ENCODE measurements at regions not wholly inside any gene's neighbourhood (a gene's known extent, or its start where the extent isn't known, plus 50 kb on each side); places are given as distances from the start of the nearest gene placed in this dataset.
"Not testable (repeated sequence)": the region's sequence is repeated elsewhere in the genome, so short reads cannot be mapped to it uniquely, and the experiment has no call there.

DNA sequence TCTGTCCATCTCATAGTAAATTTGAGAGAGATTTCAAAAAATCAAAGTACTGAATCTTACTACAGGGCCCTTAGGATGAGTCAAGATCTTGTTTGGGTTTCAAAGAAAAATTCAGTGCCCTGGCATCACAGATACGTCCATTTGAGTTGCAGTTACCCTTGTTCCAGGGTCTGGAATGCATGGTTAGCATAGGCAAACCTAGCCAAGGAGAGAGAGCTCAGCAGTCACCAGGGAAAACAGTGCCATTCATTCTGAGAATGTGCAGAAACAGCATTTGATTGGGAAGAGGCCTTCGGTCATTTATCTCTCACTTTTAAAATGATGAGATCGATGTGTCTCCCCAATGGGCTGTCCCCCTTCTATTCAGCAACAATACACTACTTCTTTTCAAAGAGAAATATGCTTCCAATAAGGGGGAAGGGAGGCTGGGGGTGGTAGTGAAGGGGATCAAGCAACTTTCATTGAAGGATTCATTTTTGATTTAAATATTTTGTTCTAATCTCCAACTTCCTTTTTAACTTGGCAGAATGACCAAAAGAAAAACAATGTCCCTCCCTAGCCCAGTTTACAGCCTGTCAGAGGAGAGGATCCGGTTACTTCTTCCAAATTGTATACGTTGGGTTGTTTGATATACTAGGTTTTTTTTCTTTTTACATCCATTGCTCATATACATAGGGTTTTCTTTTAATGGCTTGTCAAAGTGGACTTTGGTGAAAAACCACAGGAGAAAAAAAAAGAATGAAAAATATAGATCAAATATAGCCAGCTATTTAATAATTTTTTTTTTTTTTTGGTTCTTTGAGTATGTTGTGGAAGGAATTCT, 491.1 kb downstream of the CCDC171 start:
- Mint-ChIP-seq H3K9me3 (no peaks in the 10 kb centered on the region), H3K27ac (no peak overlapping the region), H3K4me3 (no peak overlapping the region), H3K4me1 (ENCODE audit: low read depth) (no peaks in the 10 kb centered on the region), H3K27me3 (ENCODE audit: low read depth) (no peaks in the 10 kb centered on the region), H3K36me3 (ENCODE audit: low read depth) (no peaks in the 10 kb centered on the region)

DNA sequence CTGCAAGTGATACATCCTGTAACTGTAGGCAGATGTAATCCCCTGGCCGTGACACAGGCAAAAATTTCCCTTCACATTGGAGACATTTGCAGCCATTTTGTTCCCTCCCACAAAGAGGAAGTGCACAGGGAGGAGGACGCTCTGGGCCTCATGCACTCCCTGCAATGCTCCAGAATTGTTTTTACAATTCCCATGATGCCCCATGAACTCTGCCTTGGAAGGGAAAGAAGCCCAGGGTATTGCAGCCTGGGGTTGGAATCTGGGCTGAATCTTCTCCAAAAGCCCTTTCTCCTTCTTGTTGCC, 491.7 kb downstream of the CCDC171 start:
- H3K27me3 Mint-ChIP-seq (ENCODE audit: low read depth) = no peaks in the 10 kb centered on the region
- H3K4me3 Mint-ChIP-seq = no peak overlapping the region
- no peak overlapping the region for H3K27ac Mint-ChIP-seq
- H3K36me3 Mint-ChIP-seq (ENCODE audit: low read depth) = no peaks in the 10 kb centered on the region
- H3K4me1 Mint-ChIP-seq (ENCODE audit: low read depth) = no peaks in the 10 kb centered on the region
- no peaks in the 10 kb centered on the region for H3K9me3 Mint-ChIP-seq

DNA sequence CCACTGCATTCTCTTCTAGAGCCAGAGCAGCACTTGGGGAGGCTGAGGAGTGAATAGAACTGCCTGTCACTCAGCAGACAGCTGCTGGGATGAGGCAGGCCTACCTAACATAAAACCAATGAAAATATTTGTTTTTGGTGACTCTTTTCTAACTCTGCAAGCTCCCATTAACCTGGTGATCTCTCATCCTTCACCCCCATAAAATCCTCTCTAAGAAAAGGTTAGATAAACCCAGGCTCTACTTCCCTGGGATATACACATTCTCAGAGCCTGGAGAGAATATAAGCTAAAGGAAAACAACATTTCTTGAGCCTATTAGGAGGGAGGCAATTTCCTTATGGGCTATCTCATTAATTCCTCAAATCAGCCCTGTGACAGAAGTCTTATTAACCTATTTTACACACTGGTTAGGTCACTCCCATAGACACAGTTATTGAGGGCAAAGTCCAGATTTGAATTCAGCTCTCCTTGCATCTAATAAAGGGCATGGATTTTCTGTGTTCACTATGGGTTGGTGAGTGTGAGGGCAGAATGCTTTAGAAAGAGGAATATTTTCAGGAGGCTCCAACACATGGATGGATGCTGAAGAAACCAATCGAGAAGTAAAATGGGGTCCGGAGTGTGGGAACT, 492.9 kb downstream of the CCDC171 start:
- Mint-ChIP-seq H3K36me3 (ENCODE audit: low read depth) (no peaks in the 10 kb centered on the region), H3K27me3 (ENCODE audit: low read depth) (no peaks in the 10 kb centered on the region), H3K27ac (no peak overlapping the region), H3K9me3 (no peaks in the 10 kb centered on the region), H3K4me1 (ENCODE audit: low read depth) (no peaks in the 10 kb centered on the region), H3K4me3 (no peak overlapping the region)

DNA sequence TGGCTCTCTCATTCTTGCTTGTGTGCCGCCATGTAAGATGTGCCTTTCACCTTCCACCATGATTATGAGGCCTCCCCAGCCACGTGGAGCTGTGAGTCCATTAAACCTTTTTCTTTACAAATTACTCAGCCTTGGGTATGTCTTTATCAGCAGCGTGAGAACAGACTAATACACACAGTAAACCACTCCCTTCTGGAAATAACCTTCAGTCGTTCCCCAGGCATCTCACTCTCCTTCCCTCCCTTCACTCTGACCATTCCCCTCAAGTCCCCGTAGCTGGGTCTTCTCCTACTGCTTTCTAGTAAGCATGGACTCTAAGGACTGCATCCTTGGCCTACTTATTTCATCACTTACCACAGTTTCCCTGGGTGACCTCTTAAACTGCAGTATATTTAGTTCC, 493.9 kb downstream of the CCDC171 start:
- no peaks in the 10 kb centered on the region for H3K27me3 Mint-ChIP-seq (ENCODE audit: low read depth)
- no peaks in the 10 kb centered on the region for H3K9me3 Mint-ChIP-seq
- H3K4me3 Mint-ChIP-seq = no peak overlapping the region
- H3K27ac Mint-ChIP-seq = no peak overlapping the region
- H3K4me1 Mint-ChIP-seq (ENCODE audit: low read depth) = no peaks in the 10 kb centered on the region
- H3K36me3 Mint-ChIP-seq (ENCODE audit: low read depth) = no peaks in the 10 kb centered on the region

DNA sequence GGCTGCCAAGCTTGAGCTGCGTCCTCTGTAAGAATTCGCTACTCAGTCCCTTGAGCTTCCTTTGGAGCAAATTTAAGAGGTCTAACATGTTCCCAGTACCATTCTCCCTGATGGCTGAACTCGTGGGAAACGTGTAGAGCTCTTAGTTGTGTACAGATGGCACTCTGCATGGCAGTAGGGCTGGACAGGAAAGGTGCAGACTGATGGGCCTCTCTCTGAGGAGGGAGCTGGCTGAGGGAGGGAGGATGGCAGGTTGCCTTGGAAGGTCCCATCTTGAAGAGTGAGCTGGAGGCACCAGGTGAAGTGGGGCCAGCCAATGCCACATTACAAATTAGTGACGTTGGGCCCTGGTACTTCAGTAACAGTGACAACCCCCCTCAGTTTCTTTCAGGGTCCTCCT, 495.3 kb downstream of the CCDC171 start:
- H3K27ac Mint-ChIP-seq = no peak overlapping the region
- H3K27me3 Mint-ChIP-seq (ENCODE audit: low read depth) = no peaks in the 10 kb centered on the region
- no peaks in the 10 kb centered on the region for H3K9me3 Mint-ChIP-seq
- no peaks in the 10 kb centered on the region for H3K4me1 Mint-ChIP-seq (ENCODE audit: low read depth)
- no peaks in the 10 kb centered on the region for H3K36me3 Mint-ChIP-seq (ENCODE audit: low read depth)
- no peak overlapping the region for H3K4me3 Mint-ChIP-seq

DNA sequence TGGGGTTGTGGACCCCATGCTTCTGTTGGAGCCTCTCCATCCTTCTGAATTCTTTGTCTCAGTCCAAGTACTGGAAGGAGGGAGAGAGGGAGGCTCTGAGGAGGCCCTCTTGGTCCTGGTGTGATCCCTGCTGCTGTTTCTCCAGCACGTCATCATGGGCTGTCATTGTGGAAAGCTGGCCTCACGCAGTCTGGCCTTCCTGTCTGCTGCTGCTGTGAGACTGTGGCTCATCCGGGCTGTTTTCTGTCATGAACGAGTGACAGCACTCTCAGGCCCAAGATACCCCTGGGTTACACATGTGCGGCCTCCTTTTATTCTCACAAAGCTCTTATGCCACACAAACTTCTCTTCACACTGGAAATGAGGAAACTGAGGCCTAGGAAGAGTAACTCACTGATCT, 499.3 kb downstream of the CCDC171 start:
- H3K27me3 Mint-ChIP-seq (ENCODE audit: low read depth) = no peaks in the 10 kb centered on the region

DNA sequence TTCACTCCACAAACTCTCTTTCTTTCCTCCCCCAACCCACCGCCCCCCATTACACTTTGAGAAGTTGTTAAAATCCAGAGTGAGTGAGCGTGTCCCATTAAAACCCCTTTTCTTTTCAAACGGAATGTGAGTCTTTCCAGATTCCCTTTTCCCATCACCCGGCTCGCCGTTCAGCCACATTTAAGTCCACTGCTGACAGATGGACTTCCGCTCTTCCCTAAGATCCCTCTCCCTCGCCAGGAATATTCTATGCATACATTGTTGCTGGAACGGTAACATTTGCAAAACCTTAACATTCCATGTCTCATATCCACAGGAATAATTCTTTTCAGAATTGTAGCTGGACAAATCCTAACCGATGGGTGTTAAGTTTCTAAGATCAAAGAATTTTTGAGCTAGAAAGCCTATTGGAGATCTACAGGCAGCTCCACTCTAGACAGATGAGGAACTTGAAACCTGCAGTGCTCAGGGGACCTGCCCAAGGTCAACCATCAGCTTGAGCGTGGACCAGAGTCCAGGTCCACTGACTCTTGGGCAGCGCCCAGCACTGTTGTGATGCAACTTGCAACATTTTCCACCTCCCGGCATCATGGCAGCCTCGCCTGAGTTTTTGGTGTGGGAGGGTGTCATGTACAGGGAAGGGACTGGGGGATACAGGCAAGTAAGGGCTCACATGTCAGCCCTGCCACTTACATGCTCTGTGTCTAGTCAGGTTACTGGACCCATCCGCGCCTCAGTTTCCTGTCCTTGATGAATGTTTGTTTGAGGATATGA, 500.1 kb downstream of the CCDC171 start:
- H3K36me3 Mint-ChIP-seq (ENCODE audit: low read depth) = no peaks in the 10 kb centered on the region
- no peaks in the 10 kb centered on the region for H3K27me3 Mint-ChIP-seq (ENCODE audit: low read depth)
- H3K27ac Mint-ChIP-seq = no peak overlapping the region
- no peaks in the 10 kb centered on the region for H3K9me3 Mint-ChIP-seq
- H3K4me1 Mint-ChIP-seq (ENCODE audit: low read depth) = peaks cover under 1% of the 10 kb centered on the region
- H3K4me3 Mint-ChIP-seq = no peak overlapping the region

More for the DNA sequence above, 499.3 kb downstream of the CCDC171 start:
- no peak overlapping the region for H3K4me3 Mint-ChIP-seq
- H3K36me3 Mint-ChIP-seq (ENCODE audit: low read depth) = no peaks in the 10 kb centered on the region
- no peaks in the 10 kb centered on the region for H3K9me3 Mint-ChIP-seq
- no peaks in the 10 kb centered on the region for H3K4me1 Mint-ChIP-seq (ENCODE audit: low read depth)
- H3K27ac Mint-ChIP-seq = no peak overlapping the region

DNA sequence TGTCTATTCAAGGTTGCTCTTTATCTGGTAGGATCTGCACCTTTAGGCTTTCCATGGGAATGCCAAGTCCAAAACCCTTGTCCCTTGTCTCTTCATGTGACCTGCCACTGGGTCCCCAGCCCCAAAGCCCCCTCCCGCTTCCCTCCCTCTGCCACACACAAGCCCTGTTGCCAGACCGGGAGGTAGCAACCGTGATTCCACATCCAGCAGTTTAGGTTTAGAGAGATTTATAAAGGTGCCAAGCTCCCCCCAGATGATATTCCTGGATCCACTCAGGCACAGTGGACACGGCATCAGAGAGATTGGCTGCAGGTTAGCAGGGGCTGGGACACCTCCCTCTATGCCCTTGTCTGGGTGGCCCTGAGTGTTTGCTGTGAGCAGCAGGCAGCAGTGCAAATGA, 504.7 kb downstream of the CCDC171 start:
- Mint-ChIP-seq H3K36me3 (ENCODE audit: low read depth) (no peaks in the 10 kb centered on the region), H3K27me3 (ENCODE audit: low read depth) (no peaks in the 10 kb centered on the region), H3K4me1 (ENCODE audit: low read depth) (peaks cover 7% of the 10 kb centered on the region), H3K9me3 (peaks cover 4% of the 10 kb centered on the region), H3K27ac (no peak overlapping the region), H3K4me3 (no peak overlapping the region)

DNA sequence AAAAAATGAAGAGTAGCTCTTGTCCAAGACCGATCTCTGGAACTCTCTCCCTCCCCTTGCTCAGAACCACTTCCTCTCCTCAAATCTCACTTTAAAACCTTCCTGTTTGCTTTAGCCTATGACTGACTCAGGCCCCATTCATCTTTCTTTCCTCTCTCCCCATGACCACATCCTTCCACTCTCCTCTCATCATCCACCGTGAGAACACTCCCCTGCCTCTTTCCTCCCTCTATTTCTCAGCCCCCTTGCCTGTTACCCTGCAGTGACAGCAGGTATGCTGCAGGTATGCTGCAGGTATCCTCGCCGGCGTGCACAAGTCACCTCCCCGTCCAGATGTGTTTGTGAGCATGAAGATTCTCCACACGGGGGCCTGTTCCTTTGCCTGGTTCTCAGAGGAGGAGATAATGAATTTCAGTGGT, 505.3 kb downstream of the CCDC171 start:
- H3K4me3 Mint-ChIP-seq = no peak overlapping the region
- no peak overlapping the region for H3K27ac Mint-ChIP-seq
- H3K36me3 Mint-ChIP-seq (ENCODE audit: low read depth) = no peaks in the 10 kb centered on the region

DNA sequence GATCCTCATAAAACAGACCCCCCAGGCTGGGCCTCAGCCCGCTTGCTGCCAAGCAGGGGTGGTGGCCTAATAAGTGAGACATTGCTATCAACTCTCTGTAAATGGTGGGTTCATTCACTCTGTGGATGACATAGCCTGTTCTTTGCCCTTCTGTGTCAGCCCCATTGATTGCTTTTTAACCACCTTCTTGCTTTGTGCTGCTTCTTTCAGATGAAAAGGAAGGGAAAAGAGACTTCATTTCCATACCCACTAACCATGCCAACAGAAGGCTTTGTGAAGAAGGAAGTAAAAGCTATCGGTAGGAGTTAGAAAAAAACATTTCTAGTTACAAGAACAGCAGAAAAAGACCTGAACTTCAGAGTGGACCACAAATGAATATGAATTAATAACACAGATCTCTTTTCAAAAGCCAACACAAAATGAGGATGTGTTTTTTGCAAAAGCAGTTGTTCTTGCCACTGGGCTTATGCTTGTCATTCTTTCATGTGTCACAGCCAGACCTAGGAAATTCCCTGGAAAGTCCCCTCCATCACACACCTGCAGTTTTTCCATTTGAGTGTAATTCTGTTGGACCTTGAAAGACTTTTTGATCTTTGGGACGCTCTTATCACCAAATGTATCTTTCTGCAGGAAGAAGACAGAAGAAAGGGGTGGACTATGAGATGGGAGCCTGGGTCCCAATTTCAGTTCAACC, 507.7 kb downstream of the CCDC171 start:
- Mint-ChIP-seq H3K27ac (peak overlapping the region; percentile 55), H3K36me3 (ENCODE audit: low read depth) (no peaks in the 10 kb centered on the region), H3K4me1 (ENCODE audit: low read depth) (peaks cover 7% of the 10 kb centered on the region), H3K4me3 (no peak overlapping the region), H3K27me3 (ENCODE audit: low read depth) (no peaks in the 10 kb centered on the region), H3K9me3 (peaks cover 4% of the 10 kb centered on the region)

More for the DNA sequence above, 505.3 kb downstream of the CCDC171 start:
- Mint-ChIP-seq H3K4me1 (ENCODE audit: low read depth) (peaks cover 7% of the 10 kb centered on the region), H3K9me3 (peaks cover 4% of the 10 kb centered on the region), H3K27me3 (ENCODE audit: low read depth) (no peaks in the 10 kb centered on the region)

DNA sequence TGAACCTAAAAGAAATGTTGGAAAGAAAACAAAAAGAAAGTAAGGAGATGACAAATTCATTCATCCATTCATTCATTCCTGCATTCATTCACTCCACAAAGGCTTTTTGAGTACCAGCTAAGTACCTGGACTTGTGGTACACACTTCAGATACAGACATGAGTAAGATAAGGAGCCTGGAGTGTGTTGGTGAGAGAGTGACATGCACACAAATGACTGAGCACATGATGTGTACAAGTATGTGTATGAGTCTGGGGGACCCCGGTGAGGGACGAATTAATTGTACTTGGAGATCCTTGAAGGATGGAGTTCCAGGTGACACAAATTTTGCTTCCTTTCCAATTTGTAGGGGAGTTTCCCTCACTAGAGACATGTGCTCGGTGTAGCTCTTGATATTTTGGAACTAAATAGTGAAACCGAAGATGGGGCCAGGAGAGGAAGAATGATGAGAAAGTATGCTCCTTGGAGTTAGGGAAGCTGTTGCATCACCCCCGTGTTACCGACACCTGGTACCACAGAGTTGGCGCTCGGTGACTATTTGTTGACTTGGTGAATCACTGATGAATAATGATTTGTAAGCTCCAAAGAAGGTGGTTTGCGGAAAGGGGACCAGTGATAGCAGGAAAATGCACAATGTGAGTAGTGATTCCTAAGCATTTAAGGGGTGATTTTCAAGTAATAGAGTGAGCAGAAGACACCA, 509.8 kb downstream of the CCDC171 start:
- Mint-ChIP-seq H3K4me3 (no peak overlapping the region), H3K9me3 (peaks cover 7% of the 10 kb centered on the region), H3K4me1 (ENCODE audit: low read depth) (peaks cover 7% of the 10 kb centered on the region), H3K36me3 (ENCODE audit: low read depth) (no peaks in the 10 kb centered on the region), H3K27ac (no peak overlapping the region), H3K27me3 (ENCODE audit: low read depth) (no peaks in the 10 kb centered on the region)

DNA sequence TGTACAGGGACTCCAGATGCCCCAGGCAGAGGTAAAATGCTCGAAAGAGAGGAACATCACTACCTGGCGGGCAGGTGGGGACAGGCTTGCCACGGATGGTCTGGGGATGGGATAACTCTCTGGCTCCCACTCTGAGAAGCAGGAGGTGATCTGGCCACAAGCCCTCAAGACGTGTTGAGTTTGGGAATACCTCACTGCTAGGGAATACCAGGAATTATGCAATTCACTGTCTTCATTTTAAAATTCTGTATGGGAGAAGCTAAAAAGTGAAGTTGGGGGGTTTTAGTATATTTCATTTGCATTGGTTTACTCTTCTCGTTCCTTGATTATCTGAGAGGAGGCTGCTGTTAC, 510.4 kb downstream of the CCDC171 start:
- Mint-ChIP-seq H3K9me3 (peaks cover 8% of the 10 kb centered on the region), H3K27ac (no peak overlapping the region), H3K4me3 (no peak overlapping the region), H3K27me3 (ENCODE audit: low read depth) (no peaks in the 10 kb centered on the region), H3K4me1 (ENCODE audit: low read depth) (peaks cover 4% of the 10 kb centered on the region), H3K36me3 (ENCODE audit: low read depth) (no peaks in the 10 kb centered on the region)

DNA sequence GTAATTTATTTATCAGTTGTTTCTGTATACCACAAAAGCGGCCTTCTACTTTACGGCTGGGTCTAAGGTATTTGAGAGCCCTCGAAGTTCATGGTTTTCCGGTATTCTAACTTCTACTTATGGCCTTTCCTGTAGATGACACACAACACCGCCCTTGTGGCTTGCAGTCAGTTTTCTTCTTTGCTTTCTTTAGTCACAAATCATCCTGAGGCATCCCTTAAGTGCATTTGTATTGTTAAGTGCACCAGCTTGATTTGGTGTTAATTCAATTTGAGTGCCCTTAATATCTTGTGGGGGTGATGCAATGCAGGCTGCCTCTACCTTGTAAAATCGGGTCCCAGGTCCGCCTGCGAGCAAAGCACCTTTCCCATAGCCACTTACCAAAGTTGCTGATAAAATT, 511.9 kb downstream of the CCDC171 start:
- Mint-ChIP-seq H3K4me1 (ENCODE audit: low read depth) (peaks cover 2% of the 10 kb centered on the region), H3K4me3 (no peak overlapping the region), H3K9me3 (peaks cover 8% of the 10 kb centered on the region), H3K27ac (no peak overlapping the region), H3K36me3 (ENCODE audit: low read depth) (no peaks in the 10 kb centered on the region), H3K27me3 (ENCODE audit: low read depth) (no peaks in the 10 kb centered on the region)

DNA sequence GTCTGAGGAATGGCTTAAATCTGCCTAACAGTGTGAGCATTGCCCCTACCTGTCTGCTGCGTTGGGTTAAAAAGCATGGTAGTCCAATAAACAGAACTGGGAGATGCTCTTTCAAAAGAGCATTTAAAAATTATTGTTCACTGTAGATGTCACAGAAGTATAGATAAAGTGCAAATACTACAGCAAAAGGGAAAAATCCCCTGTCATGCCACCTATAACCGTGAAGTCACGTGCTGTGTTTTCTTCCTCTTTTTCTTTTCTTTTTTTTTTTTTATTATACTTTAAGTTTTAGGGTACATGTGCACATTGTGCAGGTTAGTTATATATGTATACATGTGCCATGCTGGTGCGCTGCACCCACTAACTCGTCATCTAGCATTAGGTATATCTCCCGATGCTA, 513.4 kb downstream of the CCDC171 start:
- not testable (repeated sequence) for H3K27me3 Mint-ChIP-seq (ENCODE audit: low read depth); H3K4me1 Mint-ChIP-seq (ENCODE audit: low read depth); H3K9me3 Mint-ChIP-seq; H3K27ac Mint-ChIP-seq; H3K4me3 Mint-ChIP-seq; H3K36me3 Mint-ChIP-seq (ENCODE audit: low read depth)

Data from T-helper 1 cell treated with Interleukin-12 subunit alpha and Interleukin-12 subunit beta and Interleukin-4 antibody, amounts not matched to agents 30 μg/mL and 1 μg/mL, for 36 hours (primary cell).